ENCODE measurements at regions not wholly inside any gene's neighbourhood (a gene's known extent, or its start where the extent isn't known, plus 50 kb on each side); places are given as distances from the start of the nearest gene placed in this dataset.

DNA sequence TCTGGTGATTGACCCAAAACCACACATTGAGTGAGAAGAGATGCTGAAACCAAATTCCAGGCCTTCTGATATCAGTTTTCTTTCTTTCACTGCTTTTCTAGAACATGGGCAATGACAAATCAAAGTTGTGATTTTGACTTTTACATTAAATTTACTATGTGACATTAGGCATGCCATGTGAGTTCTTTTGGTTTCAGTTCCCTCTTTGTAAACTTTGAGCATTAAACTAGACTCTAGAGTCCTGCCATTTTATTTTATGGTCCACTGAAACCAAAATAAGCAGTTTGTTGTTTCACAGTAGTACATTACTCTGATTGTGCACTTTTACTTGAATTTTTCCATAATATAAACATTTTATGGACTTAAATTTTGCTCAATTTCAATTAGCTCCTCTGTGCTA, 381.1 kb upstream of the SEMA3D start (continued):
- TF ChIP-seq CHD7 (IDR thresholded peaks at IDR 0.05; ENCODE audit: insufficient replicate concordance, low read length) (no peak), SP1 (IDR thresholded peaks at IDR 0.05; ENCODE audit: low read depth, low read length) (no peak), USF2 (IDR thresholded peaks at IDR 0.05; ENCODE audit: low read length) (no peak), CBX8 (IDR thresholded peaks at IDR 0.05; ENCODE audit: borderline replicate concordance, low read depth, low read length) (no peak), BCL11A (IDR thresholded peaks at IDR 0.05; ENCODE audit: low read depth in 2 of 2, low read length in 2 of 2) (no peak)
- TF ChIP-seq, protein P1, sequence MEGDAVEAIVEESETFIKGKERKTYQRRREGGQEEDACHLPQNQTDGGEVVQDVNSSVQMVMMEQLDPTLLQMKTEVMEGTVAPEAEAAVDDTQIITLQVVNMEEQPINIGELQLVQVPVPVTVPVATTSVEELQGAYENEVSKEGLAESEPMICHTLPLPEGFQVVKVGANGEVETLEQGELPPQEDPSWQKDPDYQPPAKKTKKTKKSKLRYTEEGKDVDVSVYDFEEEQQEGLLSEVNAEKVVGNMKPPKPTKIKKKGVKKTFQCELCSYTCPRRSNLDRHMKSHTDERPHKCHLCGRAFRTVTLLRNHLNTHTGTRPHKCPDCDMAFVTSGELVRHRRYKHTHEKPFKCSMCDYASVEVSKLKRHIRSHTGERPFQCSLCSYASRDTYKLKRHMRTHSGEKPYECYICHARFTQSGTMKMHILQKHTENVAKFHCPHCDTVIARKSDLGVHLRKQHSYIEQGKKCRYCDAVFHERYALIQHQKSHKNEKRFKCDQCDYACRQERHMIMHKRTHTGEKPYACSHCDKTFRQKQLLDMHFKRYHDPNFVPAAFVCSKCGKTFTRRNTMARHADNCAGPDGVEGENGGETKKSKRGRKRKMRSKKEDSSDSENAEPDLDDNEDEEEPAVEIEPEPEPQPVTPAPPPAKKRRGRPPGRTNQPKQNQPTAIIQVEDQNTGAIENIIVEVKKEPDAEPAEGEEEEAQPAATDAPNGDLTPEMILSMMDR (IDR thresholded peaks at IDR 0.05; ENCODE audit: control extremely low read depth in 1 of 3, insufficient read depth in 1 of 3, low read depth in 1 of 3, low read length in 3 of 3), result no peak

All from H1 (cell line).